ENCODE measurements at regions not wholly inside any gene's neighbourhood (a gene's known extent, or its start where the extent isn't known, plus 50 kb on each side); places are given as distances from the start of the nearest gene placed in this dataset.

DNA sequence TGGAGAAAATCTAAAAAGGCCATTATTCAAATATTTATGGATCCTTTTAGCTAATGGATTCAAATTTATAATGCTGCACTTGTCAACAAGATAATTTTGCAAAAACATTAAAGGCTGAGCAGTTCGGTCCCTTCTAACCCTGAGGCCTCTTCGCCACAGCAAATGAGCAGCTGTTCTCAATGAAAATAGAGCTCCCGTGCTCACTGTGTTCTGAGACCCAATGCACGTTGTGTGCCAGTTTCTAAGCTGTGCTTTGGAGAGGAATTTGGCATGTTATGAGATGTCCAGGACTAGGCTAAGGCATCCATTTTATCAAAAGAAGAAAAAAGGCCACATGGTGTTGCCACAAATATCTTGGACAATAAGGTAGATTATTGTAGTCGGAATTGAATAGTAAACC lies 220.1 kb upstream of the TSHZ2 start:
- no peak overlapping the region for H3K27ac ChIP-seq
- TF ChIP-seq, protein P1, sequence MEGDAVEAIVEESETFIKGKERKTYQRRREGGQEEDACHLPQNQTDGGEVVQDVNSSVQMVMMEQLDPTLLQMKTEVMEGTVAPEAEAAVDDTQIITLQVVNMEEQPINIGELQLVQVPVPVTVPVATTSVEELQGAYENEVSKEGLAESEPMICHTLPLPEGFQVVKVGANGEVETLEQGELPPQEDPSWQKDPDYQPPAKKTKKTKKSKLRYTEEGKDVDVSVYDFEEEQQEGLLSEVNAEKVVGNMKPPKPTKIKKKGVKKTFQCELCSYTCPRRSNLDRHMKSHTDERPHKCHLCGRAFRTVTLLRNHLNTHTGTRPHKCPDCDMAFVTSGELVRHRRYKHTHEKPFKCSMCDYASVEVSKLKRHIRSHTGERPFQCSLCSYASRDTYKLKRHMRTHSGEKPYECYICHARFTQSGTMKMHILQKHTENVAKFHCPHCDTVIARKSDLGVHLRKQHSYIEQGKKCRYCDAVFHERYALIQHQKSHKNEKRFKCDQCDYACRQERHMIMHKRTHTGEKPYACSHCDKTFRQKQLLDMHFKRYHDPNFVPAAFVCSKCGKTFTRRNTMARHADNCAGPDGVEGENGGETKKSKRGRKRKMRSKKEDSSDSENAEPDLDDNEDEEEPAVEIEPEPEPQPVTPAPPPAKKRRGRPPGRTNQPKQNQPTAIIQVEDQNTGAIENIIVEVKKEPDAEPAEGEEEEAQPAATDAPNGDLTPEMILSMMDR (conservative IDR thresholded peaks at IDR 0.05), result no peak

DNA sequence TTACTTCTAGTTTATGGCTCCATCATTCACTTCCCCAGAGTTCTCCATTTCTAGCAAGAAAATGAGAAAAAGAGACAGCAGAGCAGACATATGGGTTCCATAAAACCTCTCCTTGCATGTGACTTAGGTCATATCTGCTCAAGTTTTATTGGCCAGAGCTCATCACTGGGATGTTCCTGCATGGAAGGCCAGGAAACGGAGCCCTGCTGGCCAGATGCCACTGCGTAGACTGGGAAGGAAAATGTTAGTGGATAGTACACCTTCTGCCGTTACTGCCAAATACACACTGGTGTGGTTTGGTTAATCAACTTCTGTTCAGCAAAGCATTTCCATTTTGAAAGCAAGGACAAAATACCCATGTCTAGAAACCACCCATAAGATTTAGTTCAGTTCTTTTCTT lies 220.6 kb upstream of the TSHZ2 start:
- no peak overlapping the region for H3K27ac ChIP-seq
- TF ChIP-seq, protein P1 (conservative IDR thresholded peaks at IDR 0.05), result no peak

DNA sequence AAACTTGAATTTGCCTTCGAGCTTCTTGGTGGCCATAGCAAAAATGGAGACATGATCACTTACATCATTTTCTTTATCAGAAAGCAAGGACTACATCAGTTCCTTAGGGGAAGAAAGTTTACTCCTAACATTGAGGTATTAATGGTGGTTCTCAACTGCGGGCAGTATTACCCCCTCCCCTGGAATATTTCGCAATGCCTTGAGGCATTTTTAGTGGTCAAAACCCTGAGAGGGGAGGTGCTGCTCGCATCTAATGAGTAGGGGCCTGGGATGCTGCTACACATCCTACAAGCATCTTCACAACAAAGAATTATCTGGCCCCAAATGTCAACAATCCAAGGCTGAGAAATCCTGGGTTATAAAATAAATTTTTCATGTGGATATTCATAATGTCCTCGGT lies 222.2 kb upstream of the TSHZ2 start:
- H3K27ac ChIP-seq, result no peak overlapping the region
- TF ChIP-seq, protein P1 (conservative IDR thresholded peaks at IDR 0.05), result no peak

DNA sequence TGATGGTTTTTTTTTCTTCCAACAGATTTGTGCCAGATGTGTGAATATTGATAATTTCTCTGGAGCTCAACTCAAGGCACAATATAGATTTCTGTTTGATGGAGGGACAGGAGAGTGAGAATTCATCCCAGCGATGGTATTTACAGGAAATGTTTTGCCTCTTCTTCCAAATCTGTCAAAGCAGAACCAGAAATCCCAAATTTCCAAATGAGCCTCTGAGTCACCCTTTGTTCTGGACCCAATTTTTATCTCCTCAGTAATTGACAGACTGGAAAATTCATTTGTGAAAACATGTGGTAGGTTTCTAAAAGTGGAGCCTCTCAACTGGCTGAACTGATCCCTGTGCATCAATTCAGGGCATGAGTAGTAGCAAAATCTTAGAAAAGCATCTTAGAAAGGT lies 223.2 kb upstream of the TSHZ2 start:
- TF ChIP-seq, protein P1 (conservative IDR thresholded peaks at IDR 0.05), result no peak

DNA sequence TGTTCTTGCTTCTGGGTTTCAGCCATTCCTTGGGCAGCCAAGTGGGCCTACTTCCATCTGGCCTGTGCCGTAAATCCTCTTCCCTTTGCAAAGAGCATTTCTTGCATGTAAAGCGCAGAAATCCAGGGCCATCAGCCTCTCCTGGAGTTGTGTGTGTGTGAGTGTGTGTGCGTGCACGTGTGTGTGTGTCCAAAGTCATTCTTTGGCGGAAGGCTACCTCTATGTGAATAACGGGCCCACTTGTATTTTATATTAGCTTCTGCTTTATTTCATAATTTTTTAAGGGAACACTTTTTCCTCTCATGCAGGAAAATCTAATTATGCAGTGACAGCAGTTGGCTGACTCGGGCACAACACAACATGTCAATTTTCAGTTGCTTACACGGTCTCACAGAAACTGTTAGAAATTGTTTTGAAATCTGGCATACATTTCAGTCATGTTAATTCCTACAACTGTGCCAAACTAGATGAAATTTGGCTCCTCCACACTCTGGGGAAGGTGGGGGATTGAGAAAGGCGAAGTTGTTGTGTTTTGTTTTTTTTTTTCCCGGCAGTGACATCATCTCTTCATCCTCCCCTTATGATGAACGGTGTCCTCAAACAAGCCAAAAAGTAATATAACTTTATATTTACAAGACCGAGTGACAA lies 223.7 kb upstream of the TSHZ2 start:
- TF ChIP-seq, protein P1 (conservative IDR thresholded peaks at IDR 0.05), result no peak
- H3K27ac ChIP-seq, result no peak overlapping the region

More for the DNA sequence above, 223.2 kb upstream of the TSHZ2 start:
- H3K27ac ChIP-seq, result no peak overlapping the region

DNA sequence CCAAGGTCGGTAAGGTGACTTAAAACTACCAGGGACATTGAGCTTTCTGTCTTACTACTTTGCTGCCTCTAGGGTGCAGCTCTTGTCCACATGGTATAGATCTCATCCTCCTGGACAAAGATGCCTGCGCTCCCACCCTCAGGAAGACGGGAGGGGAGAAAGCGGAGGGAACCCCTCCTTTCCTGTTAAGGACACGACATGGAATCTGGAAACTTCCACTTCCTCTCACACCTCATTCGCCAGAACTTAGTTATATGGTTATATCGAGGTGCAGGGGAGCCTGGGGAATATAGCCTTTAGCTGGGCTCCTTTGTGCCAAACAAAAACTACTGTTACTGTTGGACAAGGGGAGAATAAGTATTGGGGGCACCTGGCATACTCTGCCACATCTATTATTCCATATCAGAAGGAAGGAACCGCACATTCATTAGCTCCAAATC lies 224.3 kb upstream of the TSHZ2 start:
- TF ChIP-seq, protein P1 (conservative IDR thresholded peaks at IDR 0.05), result peak; percentile 71
- H3K27ac ChIP-seq, result no peak overlapping the region

DNA sequence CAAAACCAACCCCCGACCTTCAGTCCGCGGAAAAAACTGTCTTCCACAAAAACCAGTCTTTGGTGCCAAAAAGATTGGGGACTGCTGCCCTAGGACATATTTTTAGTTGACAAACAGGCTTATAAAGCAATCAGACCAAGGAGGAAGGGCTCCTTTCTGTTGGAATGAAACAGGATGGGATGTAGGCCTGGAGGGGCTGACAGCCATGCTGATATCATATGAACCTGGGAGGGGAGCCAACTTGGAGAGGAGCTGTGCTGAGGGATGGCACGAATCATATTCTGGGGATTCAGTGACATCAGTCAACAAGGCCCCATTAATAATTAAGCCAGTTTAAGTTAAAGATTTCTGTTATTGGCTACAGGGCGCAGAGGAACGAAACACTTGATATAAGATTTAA lies 225.4 kb upstream of the TSHZ2 start:
- TF ChIP-seq, protein P1 (conservative IDR thresholded peaks at IDR 0.05), result no peak
- no peak overlapping the region for H3K27ac ChIP-seq

Data from VCaP (cell line).